Gastrocnemius medialis (tissue), 4 donors: ENCODE measurements at regions not wholly inside any gene's neighbourhood (a gene's known extent, or its start where the extent isn't known, plus 50 kb on each side); places are given as distances from the start of the nearest gene placed in this dataset.

Experiments
- POLR2A ChIP-seq, 2 donors: fragments of 450-650 bp; IDR thresholded peaks; one replicate each; pipeline ENCODE4 v1.6.1; 2017; ENCODE audit warnings: antibody characterized with exemption in 2 of 2, mild to moderate bottlenecking in 2 of 2, moderate library complexity in 2 of 2
- TF ChIP-seq, protein P1 (sequence below), 5 experiments: fragments of 450-650 bp in 3 of 5; fragments of 200-600 bp in 2 of 5; sonication (generic) in 2 of 5; IDR thresholded peaks in 4 of 5; conservative IDR thresholded peaks in 1 of 5; 1 replicate in 4 of 5; 2 replicates in 1 of 5; pipeline ENCODE4 v1.5.1; 2016 to 2019; ENCODE audit warnings: antibody characterized with exemption in 5 of 5, mild to moderate bottlenecking in 3 of 5, moderate library complexity in 3 of 5

DNA sequence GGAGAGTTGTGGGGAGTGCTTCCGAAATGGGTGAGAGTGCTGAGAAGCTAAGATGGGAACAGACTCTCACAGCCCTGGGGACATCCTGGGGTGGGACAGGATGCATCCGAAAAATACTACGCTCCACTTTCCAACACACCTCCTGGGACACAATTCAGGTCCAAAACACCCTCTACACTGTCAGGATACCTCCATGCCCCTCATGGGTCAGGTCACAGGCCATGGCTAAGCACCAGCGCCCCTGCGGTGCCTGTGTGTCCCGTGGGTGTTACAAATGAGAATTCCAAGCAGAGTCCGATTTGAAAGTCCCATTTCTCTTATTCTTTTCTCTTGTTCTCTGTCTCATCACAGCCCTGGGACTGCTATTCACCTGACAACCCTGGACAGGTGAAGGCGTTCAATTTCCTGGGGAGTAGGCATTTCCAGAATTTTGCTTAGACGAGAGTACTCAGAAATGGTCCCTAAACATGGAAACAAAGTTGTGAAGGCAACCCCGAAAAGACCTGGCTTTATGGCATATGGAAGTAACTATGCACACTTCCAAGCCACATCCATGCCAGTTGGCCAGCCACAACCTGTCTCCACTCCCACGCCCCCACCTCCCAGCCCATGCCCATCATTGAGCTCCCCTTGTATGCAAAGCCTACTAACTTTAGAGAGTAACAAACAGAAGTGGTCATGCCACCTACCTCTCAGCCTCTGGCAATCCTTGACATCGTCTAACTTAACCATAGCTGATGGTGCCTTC is 87.9 kb upstream of the ZNF507 start:
- TF ChIP-seq, protein P1, sequence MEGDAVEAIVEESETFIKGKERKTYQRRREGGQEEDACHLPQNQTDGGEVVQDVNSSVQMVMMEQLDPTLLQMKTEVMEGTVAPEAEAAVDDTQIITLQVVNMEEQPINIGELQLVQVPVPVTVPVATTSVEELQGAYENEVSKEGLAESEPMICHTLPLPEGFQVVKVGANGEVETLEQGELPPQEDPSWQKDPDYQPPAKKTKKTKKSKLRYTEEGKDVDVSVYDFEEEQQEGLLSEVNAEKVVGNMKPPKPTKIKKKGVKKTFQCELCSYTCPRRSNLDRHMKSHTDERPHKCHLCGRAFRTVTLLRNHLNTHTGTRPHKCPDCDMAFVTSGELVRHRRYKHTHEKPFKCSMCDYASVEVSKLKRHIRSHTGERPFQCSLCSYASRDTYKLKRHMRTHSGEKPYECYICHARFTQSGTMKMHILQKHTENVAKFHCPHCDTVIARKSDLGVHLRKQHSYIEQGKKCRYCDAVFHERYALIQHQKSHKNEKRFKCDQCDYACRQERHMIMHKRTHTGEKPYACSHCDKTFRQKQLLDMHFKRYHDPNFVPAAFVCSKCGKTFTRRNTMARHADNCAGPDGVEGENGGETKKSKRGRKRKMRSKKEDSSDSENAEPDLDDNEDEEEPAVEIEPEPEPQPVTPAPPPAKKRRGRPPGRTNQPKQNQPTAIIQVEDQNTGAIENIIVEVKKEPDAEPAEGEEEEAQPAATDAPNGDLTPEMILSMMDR (IDR thresholded peaks at IDR 0.05 in 4 of 5, conservative IDR thresholded peaks at IDR 0.05 in 1 of 5), result no peak
- TF ChIP-seq POLR2A (IDR thresholded peaks at IDR 0.05), result no peak
